H1 (cell line): ENCODE measurements at regions not wholly inside any gene's neighbourhood (a gene's known extent, or its start where the extent isn't known, plus 50 kb on each side); places are given as distances from the start of the nearest gene placed in this dataset.

ENCODE experiments used
- CTCF ChIA-PET: fragments of 300-600 bp; sonication (Branson Sonifier 250); formaldehyde crosslinking; loops from one replicate; lab custom pipeline; 2021; ENCODE audit not compliant: partially characterized antibody; lab: Charles Lee
- POLR2A ChIA-PET: fragments of 300-600 bp; sonication (Branson Sonifier 250); formaldehyde crosslinking; loops from one replicate; lab custom pipeline; 2021; ENCODE audit warnings: inconsistent platforms; ENCODE audit not compliant: partially characterized antibody; lab: Charles Lee
- DNase-seq, 2 experiments: peaks; one replicate each; pipeline versions ENCODE4 v3.0.0 to v3.0.0-alpha.2; 2010 to 2022; ENCODE audit warnings: low spot score in 2 of 2, low read depth in 1 of 2, mixed read lengths in 1 of 2
- FAIRE-seq: peaks from 2 replicates; lab custom pipeline; 2011; peaks lifted over from hg19 to GRCh38; lab: Jason Lieb, UNC
- H2AFZ ChIP-seq: 2 replicates; pipeline ENCODE4 v1.8.1; 2012; ENCODE audit warnings: low read length, inconsistent platforms
- H2AK5ac ChIP-seq: 2 replicates; pipeline ENCODE4 v1.6.1; 2013; ENCODE audit warnings: low read depth, low read length
- H2BK120ac ChIP-seq: replicated peaks from 2 replicates; pipeline ENCODE3; 2013; ENCODE audit warnings: low read depth, low read length, inconsistent platforms
- H2BK12ac ChIP-seq: 2 replicates; pipeline ENCODE4 v1.6.1; 2013; ENCODE audit warnings: low read depth, low read length
- H2BK15ac ChIP-seq: 2 replicates; pipeline ENCODE4 v1.6.1; 2013; ENCODE audit warnings: low read length
- H2BK20ac ChIP-seq: 2 replicates; pipeline ENCODE4 v1.6.1; 2013; ENCODE audit warnings: low read length
- H2BK5ac ChIP-seq: 2 replicates; pipeline ENCODE4 v1.6.1; 2013; ENCODE audit warnings: low read depth, low read length
- H3K14ac ChIP-seq: 2 replicates; pipeline ENCODE4 v1.6.1; 2013; ENCODE audit warnings: inconsistent platforms; ENCODE audit not compliant: insufficient read length
- H3K18ac ChIP-seq: 2 replicates; pipeline ENCODE4 v1.6.1; 2013; ENCODE audit warnings: low read length; ENCODE audit errors: extremely low read depth
- H3K23ac ChIP-seq: 2 replicates; pipeline ENCODE4 v1.6.1; 2013; ENCODE audit warnings: inconsistent platforms; ENCODE audit not compliant: insufficient read length
- H3K23me2 ChIP-seq: 2 replicates; pipeline ENCODE4 v1.6.1; 2013; ENCODE audit warnings: low read depth, low read length
- H3K27ac ChIP-seq: 2 replicates; pipeline ENCODE4 v1.6.1; 2011; ENCODE audit warnings: low read depth, low read length, inconsistent platforms
- H3K27me3 ChIP-seq, 4 experiments: replicated peaks in 1 of 4; 1 replicate in 1 of 4; 2 replicates in 3 of 4; pipeline versions ENCODE4 v1.6.1 to v1.8.1; 2011 to 2013; ENCODE audit warnings: low read length in 3 of 4, mild to moderate bottlenecking in 3 of 4, inconsistent platforms in 2 of 4, mixed read lengths in 2 of 4, moderate library complexity in 1 of 4; ENCODE audit not compliant: control insufficient read depth in 3 of 4, insufficient read depth in 3 of 4; ENCODE audit errors: extremely low read depth in 1 of 4
- H3K36me3 ChIP-seq, 4 experiments: 2 replicates each; pipeline versions ENCODE4 v1.6.1 to v1.8.1; 2011 to 2013; ENCODE audit warnings: mild to moderate bottlenecking in 4 of 4, low read length in 3 of 4, moderate library complexity in 2 of 4, control low read depth in 1 of 4, inconsistent platforms in 1 of 4; ENCODE audit not compliant: insufficient read depth in 4 of 4, control insufficient read depth in 2 of 4
- H3K4ac ChIP-seq: replicated peaks from 2 replicates; pipeline ENCODE3; 2013; ENCODE audit warnings: low read length, low read depth, mixed read lengths, inconsistent platforms; ENCODE audit not compliant: insufficient read length
- H3K4me1 ChIP-seq, 4 experiments: replicated peaks in 1 of 4; 1 replicate in 1 of 4; 2 replicates in 3 of 4; pipeline versions ENCODE4 v1.6.1 to v1.8.1; 2011 to 2013; ENCODE audit warnings: low read length in 3 of 4, inconsistent platforms in 2 of 4, mixed read lengths in 1 of 4; ENCODE audit not compliant: insufficient read depth in 4 of 4, control insufficient read depth in 3 of 4
- H3K4me2 ChIP-seq, 2 experiments: 2 replicates each; pipeline versions ENCODE4 v1.6.1 to v1.8.1; 2011 to 2013; ENCODE audit warnings: low read depth in 2 of 2, low read length in 2 of 2, control low read depth in 1 of 2, inconsistent platforms in 1 of 2, mild to moderate bottlenecking in 1 of 2; ENCODE audit not compliant: insufficient read depth in 1 of 2
- H3K4me3 ChIP-seq, 4 experiments: fragments of 200-600, 300-600 bp in 1 of 4; sonication (generic), shearing (Covaris generic), sonication (Bioruptor Twin) in 1 of 4; 2 replicates each; pipeline versions ENCODE4 v1.5.1 to v1.8.1; 2011 to 2016; ENCODE audit warnings: low read length in 4 of 4, low read depth in 3 of 4, control low read depth in 2 of 4, inconsistent platforms in 2 of 4, mild to moderate bottlenecking in 2 of 4, mixed read lengths in 1 of 4, moderate library complexity in 1 of 4; ENCODE audit not compliant: insufficient read depth in 2 of 4; ENCODE audit errors: extremely low read depth in 1 of 4
- H3K56ac ChIP-seq: replicated peaks from 2 replicates; pipeline ENCODE3; 2013; ENCODE audit warnings: low read depth, mild to moderate bottlenecking, mixed read lengths, low read length, inconsistent platforms; ENCODE audit not compliant: insufficient read length
- H3K79me1 ChIP-seq: 2 replicates; pipeline ENCODE4 v1.6.1; 2013; ENCODE audit warnings: low read depth, low read length, control low read depth
- H3K79me2 ChIP-seq, 2 experiments: 2 replicates each; pipeline versions ENCODE4 v1.6.1 to v1.8.1; 2012 to 2013; ENCODE audit warnings: low read length in 2 of 2, mild to moderate bottlenecking in 2 of 2, inconsistent platforms in 1 of 2; ENCODE audit not compliant: insufficient read depth in 2 of 2, control insufficient read depth in 1 of 2
- H3K9ac ChIP-seq, 4 experiments: replicated peaks in 1 of 4; 1 replicate in 1 of 4; 2 replicates in 3 of 4; pipeline versions ENCODE4 v1.6.1 to v1.8.1; 2011 to 2013; ENCODE audit warnings: low read depth in 3 of 4, low read length in 3 of 4, control low read depth in 2 of 4, mild to moderate bottlenecking in 2 of 4, moderate library complexity in 2 of 4, inconsistent platforms in 1 of 4; ENCODE audit errors: extremely low read depth in 1 of 4
- H3K9me3 ChIP-seq, 2 experiments: 2 replicates each; pipeline versions ENCODE4 v1.6.1 to v1.8.1; 2012 to 2013; ENCODE audit warnings: mild to moderate bottlenecking in 2 of 2, moderate library complexity in 2 of 2, control low read depth in 1 of 2, inconsistent platforms in 1 of 2, low read depth in 1 of 2, low read length in 1 of 2, mixed read lengths in 1 of 2; ENCODE audit not compliant: insufficient read depth in 2 of 2
- H4K20me1 ChIP-seq, 2 experiments: replicated peaks in 1 of 2; 2 replicates each; pipeline versions ENCODE3 to v1.8.1; 2011 to 2013; ENCODE audit warnings: inconsistent platforms in 2 of 2, low read length in 2 of 2, mild to moderate bottlenecking in 1 of 2; ENCODE audit not compliant: insufficient read depth in 2 of 2, control insufficient read depth in 1 of 2
- H4K5ac ChIP-seq: 2 replicates; pipeline ENCODE4 v1.6.1; 2013; ENCODE audit warnings: low read length, low read depth, mixed read lengths, inconsistent platforms; ENCODE audit not compliant: insufficient read length
- H4K8ac ChIP-seq: 2 replicates; pipeline ENCODE4 v1.8.0; 2013; ENCODE audit warnings: mild to moderate bottlenecking, moderate library complexity, low read length, inconsistent platforms; ENCODE audit not compliant: insufficient read depth; ENCODE audit errors: extremely low read depth
- H4K91ac ChIP-seq: replicated peaks from 2 replicates; pipeline ENCODE3; 2013; ENCODE audit warnings: low read length, mixed read lengths, inconsistent platforms; ENCODE audit not compliant: insufficient read length
- BRCA1 ChIP-seq: IDR thresholded peaks from 2 replicates; pipeline ENCODE4 v1.6.1; 2012; ENCODE audit warnings: low read depth, low read length, improper control_type of control experiment
- CBX8 ChIP-seq: fragments of 300-800, 300-1000 bp; sonication (generic); IDR thresholded peaks from 2 replicates; pipeline ENCODE4 v1.7.1; 2016; ENCODE audit warnings: low read depth, low read length, borderline replicate concordance
- CEBPB ChIP-seq: IDR thresholded peaks from 2 replicates; pipeline ENCODE4 v1.6.1; 2012; ENCODE audit warnings: low read depth, low read length
- CHD2 ChIP-seq: IDR thresholded peaks from 2 replicates; pipeline ENCODE4 v1.6.1; 2012; ENCODE audit warnings: low read length, improper control_type of control experiment
- CREB1 ChIP-seq: IDR thresholded peaks from 2 replicates; pipeline ENCODE4 v1.6.1; 2012; ENCODE audit warnings: inconsistent platforms
- EGR1 ChIP-seq: IDR thresholded peaks from 2 replicates; pipeline ENCODE4 v1.6.1; 2011; ENCODE audit warnings: low read depth, low read length, borderline replicate concordance
- NRF1 ChIP-seq: IDR thresholded peaks from 2 replicates; pipeline ENCODE4 v1.6.1; 2011; ENCODE audit warnings: mild to moderate bottlenecking, low read depth, low read length, improper control_type of control experiment
- RXRA ChIP-seq: IDR thresholded peaks from 2 replicates; pipeline ENCODE4 v1.6.1; 2011; ENCODE audit warnings: low read depth, mild to moderate bottlenecking, low read length, moderate library complexity; ENCODE audit not compliant: insufficient read depth
- SIN3A ChIP-seq, 2 experiments: IDR thresholded peaks in 1 of 2; conservative IDR thresholded peaks in 1 of 2; 2 replicates each; pipeline ENCODE4 v1.6.1; 2011 to 2012; ENCODE audit warnings: low read length in 2 of 2, improper control_type of control experiment in 1 of 2, low read depth in 1 of 2, mild to moderate bottlenecking in 1 of 2
- TBP ChIP-seq: IDR thresholded peaks from 2 replicates; pipeline ENCODE4 v1.6.1; 2011; ENCODE audit warnings: low read depth, low read length, improper control_type of control experiment
- YY1 ChIP-seq: IDR thresholded peaks from 2 replicates; pipeline ENCODE4 v1.6.1; 2011; ENCODE audit warnings: low read depth, mild to moderate bottlenecking, low read length
- ZNF274 ChIP-seq: IDR thresholded peaks from 2 replicates; pipeline ENCODE4 v1.7.0; 2012; ENCODE audit warnings: low read length, borderline replicate concordance; ENCODE audit errors: extremely low read depth
- WGBS, 2 experiments: shearing (Covaris generic) in 1 of 2; methylation state at CpG; one replicate each; pipeline versions ENCODE4 v1.1.6 to v1.1.7; 2013 to 2015; ENCODE audit warnings: low lambda C conversion rate in 2 of 2, mixed read lengths in 2 of 2, inconsistent platforms in 1 of 2, low coverage in 1 of 2, missing lambda C conversion rate in 1 of 2; ENCODE audit not compliant: insufficient replicate concordance in 2 of 2, insufficient coverage in 1 of 2, insufficient read length in 1 of 2; ENCODE audit errors: extremely low coverage in 1 of 2, missing lambda C conversion rate in 1 of 2; 5-methylcytosine and 5-hydroxymethylcytosine counted together
- TF ChIP-seq, protein P1 (sequence below): IDR thresholded peaks from 2 replicates; pipeline ENCODE4 v1.6.1; 2012; ENCODE audit warnings: low read length, inconsistent platforms

- Histone ChIP-seq H3K79me2 (no peaks in the 10 kb centered on the region), H3K18ac (no peak overlapping the region), H4K5ac (no peak overlapping the region), H3K9me3 (0 out of 4 replicates have a peak, but pooled peaks cover 0 to 3% of the 10 kb centered on the region in 2 experiments), H2BK120ac (no peak overlapping the region), H2BK5ac (no peak overlapping the region), H3K23me2 (no peaks in the 10 kb centered on the region), H3K14ac (no peak overlapping the region), H3K4me2 (no peak overlapping the region), H2BK12ac (no peak overlapping the region), H4K91ac (no peak overlapping the region), H2BK20ac (no peak overlapping the region), H2BK15ac (no peak overlapping the region), H4K20me1 (no peaks in the 10 kb centered on the region), H3K23ac (no peak overlapping the region), H3K9ac (no peak overlapping the region), H3K4me3 (no peak overlapping the region), H2AK5ac (no peak overlapping the region), H3K27me3 (no peaks in the 10 kb centered on the region), H3K4ac (no peak overlapping the region), H3K36me3 (no peaks in the 10 kb centered on the region), H4K8ac (no peak overlapping the region), H3K56ac (no peak overlapping the region), H2AFZ (no peak overlapping the region), H3K4me1 (no peaks in the 10 kb centered on the region), H3K27ac (no peak overlapping the region), H3K79me1 (no peaks in the 10 kb centered on the region)
- WGBS, 2 experiments: 78% methylated on average over 1 of the region's 1 CpG; no CpG with 5 or more reads in 1 of the 2 experiments
- FAIRE-seq (no peak), DNase-seq (no peak)
- POLR2A ChIA-PET: no interaction called here
- CTCF ChIA-PET: interaction anchor here (1.0 kb wide), 1 partner anchor 9 kb away, joined by 3 read pairs; no protein-coding TSS in a partner anchor
- TF ChIP-seq SIN3A (conservative IDR thresholded peaks at IDR 0.05 in 1 of 2, IDR thresholded peaks at IDR 0.05 in 1 of 2; ENCODE audit: low read depth in 1 of 2, low read length in 2 of 2): no peak
- no peak for TF ChIP-seq YY1
- TF ChIP-seq EGR1: no peak
- no peak for TF ChIP-seq CHD2
- TF ChIP-seq BRCA1: no peak
- no peak for TF ChIP-seq NRF1
- TF ChIP-seq TBP: no peak
- TF ChIP-seq RXRA: no peak
- TF ChIP-seq CBX8: no peak
- TF ChIP-seq CEBPB: no peak
- TF ChIP-seq ZNF274: no peak
- TF ChIP-seq, protein P1, sequence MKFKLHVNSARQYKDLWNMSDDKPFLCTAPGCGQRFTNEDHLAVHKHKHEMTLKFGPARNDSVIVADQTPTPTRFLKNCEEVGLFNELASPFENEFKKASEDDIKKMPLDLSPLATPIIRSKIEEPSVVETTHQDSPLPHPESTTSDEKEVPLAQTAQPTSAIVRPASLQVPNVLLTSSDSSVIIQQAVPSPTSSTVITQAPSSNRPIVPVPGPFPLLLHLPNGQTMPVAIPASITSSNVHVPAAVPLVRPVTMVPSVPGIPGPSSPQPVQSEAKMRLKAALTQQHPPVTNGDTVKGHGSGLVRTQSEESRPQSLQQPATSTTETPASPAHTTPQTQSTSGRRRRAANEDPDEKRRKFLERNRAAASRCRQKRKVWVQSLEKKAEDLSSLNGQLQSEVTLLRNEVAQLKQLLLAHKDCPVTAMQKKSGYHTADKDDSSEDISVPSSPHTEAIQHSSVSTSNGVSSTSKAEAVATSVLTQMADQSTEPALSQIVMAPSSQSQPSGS: no peak
- TF ChIP-seq CREB1: no peak
Observed at GRCh38 chr5:38124321-38124720, 134.0 kb upstream of the EGFLAM start.
